ENCODE measurements at regions not wholly inside any gene's neighbourhood (a gene's known extent, or its start where the extent isn't known, plus 50 kb on each side); places are given as distances from the start of the nearest gene placed in this dataset.
"Not testable (repeated sequence)": the region's sequence is repeated elsewhere in the genome, so short reads cannot be mapped to it uniquely, and the experiment has no call there.

DNA sequence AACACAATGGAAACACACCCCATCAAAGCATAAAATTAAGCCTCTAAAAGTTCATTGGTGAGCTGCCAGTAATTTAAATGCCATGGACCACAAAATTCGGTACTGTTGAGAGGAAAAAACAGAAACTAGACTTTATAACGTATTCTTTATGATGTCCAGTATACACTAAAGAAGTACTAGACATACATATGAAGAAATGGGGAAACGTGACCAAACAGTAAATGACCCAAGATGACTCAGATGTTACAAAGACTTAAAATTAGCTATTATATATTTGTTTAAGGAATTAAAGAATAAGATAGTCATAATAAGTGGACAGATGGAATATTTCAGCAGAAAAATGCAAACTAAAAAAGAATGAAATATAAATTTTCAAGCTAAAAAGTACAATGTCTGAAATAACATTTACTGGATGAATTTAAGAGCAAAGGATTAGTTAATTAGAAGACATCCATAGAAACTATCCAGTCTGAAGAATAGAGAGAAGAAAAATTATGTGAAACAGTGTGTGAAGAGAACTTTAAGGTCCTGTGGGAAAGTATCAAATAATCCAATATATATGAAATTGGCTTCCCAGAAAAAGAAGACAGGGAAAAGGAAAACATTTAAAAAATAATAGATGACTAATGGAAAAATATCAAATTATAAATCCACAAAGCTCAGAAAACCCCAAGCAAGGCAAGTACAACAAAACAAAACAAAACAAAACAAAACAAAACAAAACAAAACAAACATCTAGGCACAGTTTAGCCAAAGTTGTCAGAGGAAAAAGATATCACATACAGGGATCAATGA lies 69.4 kb downstream of the SAMD9 start:
- DNase-seq (ENCODE audit: low read depth), result no peak

DNA sequence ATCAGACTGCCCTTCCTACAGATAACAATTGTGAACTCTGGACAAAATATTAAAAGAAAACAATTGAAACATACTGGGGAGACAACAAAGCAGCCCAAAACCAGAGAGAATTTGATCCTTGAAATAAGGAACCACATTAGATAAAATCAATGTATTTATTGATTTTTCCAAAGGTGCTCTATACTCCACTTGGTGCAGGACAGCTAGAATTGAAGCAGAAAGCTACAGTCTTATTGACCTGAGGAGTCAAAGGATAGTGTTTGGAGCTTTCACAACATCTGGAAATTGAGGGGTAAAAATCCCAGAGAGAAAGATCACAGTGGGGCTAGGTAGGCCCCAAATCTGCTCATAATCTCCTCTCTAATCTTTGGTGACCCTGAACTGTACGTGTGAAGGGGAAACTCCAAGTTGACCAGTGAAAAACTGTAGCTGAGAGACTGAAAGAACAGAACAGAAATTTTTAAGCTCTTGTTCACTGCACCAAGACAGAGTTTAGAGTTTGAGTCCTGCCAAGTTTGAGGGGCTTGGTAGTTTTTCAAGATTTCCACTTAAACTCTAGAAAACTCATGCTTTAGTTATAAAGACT lies 70.2 kb downstream of the SAMD9 start:
- DNase-seq (ENCODE audit: low read depth), result no peak

DNA sequence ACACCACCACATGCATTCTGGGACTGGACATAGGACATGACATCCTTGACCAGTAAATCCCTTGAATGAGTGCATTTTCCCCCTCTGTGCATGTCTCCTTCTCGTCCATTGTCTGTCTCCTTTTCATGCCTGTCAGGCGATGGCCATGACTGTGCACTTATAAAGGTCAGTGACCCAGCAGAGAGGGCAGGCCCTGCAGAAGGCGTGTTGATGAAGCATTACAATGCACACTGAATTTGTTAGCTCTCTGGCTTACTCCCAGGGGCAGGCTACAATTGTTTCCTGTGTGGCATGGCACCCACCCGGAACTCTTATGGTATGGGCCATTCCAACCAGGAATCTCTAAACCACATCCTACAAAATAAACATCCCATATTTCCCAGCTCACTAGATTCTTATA lies 71.1 kb downstream of the SAMD9 start:
- DNase-seq (ENCODE audit: low read depth), result no peak

DNA sequence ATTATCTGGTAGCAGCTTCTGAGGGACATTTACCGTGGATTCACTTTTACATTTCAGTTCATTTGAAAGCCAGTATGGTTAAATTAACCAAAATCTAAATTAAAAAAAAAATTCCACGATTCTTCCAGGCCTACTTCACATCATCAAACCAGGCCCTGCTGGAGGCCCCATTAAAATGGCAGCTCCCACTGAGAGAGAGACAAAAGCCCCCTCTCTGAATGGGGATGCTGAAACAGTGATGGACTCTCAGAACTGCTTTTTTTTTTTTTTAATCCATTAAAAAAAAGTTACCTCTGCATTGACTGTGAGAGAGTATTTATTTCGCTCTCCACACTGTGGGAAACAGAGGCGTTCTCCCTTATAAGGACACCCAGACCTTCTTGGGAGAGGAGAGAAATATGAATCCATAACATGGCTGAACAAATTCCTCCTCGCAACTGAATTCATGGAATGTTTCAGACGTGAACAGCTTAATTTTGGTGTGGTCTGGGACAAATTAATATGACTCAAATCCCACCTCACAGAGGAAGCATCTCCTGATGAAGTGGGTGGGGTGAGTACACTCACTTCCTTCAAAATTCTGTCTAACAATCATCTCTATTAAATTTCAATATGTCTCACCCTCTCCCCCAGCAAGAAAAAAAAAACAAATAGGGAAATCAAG lies 73.5 kb downstream of the SAMD9 start:
- DNase-seq (ENCODE audit: low read depth), result peak; percentile 68

DNA sequence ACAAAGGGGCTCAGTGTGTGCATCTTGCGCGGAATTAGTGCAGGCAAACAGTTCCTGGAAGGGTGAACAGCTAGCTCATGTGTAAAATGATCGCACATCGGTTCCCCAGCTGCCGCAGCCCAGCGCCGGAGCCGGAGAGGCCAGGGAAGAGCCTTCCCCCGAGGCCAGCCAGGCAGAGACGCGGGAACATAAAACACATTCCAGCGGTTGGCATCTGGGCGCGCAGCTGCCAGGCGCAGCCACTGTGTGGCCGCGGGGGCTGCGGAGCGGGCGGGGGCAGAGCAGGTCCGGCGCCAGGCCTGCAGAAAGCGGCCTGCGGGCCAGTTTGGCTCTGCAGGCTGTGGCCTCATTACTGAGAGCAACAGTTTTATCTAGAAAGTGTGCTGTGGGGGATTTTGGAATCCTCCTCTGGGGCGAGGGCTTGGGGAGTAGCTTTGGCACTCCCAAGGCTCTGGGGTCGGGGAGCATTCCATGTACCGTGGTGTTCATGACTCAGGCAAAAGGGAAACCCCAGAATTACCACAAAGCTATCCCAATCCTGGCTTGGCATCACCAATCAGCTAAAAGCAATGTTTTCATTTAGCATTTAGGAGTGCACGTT lies 74.3 kb downstream of the SAMD9 start:
- peak; percentile 81 for DNase-seq (ENCODE audit: low read depth)

DNA sequence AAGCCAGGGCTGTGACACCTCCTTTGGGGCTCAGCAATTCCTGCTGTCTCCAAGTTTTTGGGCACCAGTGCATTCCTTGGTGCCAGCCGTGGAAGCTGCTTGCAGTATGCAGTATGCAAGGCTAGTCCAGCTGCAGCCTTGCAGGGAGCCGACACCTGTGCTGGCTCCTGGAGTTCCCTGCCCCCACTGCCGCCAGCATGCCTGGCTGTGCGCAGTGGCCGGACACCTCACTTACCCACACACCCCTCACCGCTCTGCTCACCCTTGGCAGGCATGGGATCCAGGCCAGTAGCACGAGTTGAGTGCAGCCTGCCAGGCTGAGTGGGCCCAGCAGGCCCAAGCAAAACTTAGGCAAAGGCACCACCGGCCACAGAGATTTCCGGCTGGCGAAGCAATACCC lies 77.4 kb downstream of the SAMD9 start:
- no peak for DNase-seq (ENCODE audit: low read depth)

DNA sequence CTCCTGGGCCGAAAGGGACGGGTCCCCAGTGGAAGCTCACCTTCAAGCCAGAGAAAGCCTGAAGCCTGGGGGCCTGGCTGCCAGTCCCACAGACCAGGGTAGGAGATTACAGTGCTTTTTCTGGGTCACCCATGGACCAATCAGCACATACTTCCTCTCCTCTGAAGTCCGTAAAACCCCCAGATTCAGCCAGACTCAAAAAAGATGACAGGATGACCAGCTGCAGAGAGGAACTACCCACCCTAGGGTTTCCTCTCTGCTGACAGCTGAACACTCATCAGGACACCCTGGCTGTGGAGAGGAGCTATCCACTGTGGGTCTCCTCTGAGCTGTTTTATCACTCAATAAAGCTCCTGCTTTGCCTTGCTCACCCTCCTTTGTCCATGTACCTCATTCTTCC lies 78.0 kb downstream of the SAMD9 start:
- no peak for DNase-seq (ENCODE audit: low read depth)

DNA sequence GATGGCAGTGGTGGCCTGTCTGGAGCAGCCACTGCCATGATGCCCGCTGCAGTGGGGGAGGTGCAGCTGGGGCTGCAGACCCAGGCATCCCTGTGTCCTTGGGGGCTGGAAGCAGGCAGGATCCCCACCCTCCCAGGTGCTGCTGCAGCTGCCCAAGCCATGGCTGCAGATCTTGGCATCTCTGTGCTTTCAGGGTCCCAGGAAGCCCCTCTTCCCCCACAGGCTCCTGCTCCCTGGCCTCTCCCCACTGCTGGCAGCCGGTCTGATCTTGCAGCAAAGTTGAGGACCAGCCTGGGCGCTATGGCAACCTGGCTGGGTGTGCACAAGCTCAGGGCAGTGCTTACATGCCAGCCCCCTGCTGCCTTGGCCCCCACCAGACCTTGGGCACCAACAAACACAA lies 78.5 kb downstream of the SAMD9 start:
- DNase-seq (ENCODE audit: low read depth), result no peak

DNA sequence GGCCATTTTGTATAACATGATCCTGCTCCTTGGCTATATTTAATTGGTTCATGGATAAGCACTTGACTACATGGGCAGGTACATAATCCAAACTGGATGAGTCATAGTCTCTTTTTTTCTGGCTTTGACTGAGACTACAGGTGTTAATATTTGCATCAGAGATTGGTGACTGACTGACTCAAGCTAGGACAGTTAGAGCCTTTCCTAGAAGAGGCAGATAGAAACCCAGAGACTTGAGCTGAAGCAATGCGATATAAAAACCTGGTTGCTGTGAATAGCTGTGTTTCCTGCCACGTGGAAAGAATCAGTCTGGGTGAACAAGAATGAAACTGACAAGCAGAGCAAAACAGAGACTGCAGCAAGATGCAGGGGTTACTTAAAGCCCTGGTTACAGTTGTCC lies 81.0 kb downstream of the SAMD9 start:
- DNase-seq (ENCODE audit: low read depth), result no peak

DNA sequence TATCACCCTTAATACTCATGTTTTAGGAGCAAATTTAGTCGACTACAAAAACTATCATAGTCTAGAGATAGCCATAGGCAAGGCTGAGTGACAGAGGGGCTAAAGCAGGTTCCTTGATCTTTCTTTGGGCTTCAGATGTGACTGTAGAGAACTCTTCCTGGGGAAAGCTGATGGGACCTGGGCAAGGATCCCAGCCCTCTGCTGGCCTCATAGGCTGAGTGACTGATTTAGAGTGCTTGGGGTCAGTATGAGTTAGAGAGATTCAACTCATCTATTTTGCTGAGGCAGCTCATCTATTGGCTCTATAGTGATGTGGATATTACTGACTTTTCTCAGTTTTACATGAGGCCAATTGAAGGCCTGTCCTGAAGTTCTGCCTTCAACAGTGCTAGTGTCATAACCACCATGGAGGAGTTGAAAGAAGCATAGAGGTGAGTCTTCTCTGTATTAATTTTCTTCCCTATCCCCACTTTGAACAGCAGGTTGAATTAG lies 81.6 kb downstream of the SAMD9 start:
- no peak for DNase-seq (ENCODE audit: low read depth)

DNA sequence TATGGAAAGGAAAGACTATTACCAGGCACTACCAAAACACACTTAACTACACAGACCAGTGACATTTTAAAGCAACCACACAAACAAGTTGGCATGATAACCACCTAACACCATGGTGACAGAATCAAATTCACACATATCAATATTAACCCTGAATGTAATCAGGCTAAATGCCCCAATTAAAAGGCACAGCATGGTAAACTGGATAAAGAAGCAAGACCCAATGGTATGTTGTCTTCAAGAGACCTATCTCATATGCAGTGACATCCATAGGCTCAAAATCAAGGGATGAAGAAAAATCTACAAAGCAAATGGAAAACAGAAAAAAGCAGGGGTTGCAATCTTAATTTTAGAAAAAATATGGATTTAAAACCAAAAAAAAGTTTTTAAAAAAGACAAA lies 86.0 kb downstream of the SAMD9 start:
- no peak for DNase-seq (ENCODE audit: low read depth)

DNA sequence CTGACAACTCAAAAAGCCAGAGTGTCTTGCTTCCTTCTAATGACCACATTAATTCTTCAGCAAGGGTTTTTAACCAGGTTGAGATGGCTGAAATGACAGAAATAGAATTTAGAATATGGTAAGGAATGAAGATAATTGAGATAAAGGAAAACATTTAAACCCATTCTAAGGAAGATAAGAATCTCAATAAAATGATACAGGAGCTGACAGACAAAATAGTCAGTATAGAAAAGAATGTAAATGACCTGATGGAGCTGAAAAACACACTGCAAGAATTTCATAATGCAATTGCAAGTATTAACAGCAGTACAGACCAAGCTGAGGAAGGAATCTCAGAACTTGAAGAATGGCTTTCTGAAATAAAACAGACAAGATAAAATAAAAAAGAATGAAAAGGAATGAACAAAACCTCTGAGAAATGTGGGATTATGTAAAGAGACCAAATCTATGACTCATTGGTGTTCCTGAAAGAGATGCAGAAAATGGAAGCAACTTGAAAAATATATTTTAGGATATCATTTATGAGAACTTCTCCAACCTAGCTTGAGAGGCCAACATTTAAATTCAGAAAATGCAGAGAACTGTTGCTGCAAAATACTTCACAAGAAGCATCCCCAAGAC lies 87.1 kb downstream of the SAMD9 start:
- no peak for DNase-seq (ENCODE audit: low read depth)

DNA sequence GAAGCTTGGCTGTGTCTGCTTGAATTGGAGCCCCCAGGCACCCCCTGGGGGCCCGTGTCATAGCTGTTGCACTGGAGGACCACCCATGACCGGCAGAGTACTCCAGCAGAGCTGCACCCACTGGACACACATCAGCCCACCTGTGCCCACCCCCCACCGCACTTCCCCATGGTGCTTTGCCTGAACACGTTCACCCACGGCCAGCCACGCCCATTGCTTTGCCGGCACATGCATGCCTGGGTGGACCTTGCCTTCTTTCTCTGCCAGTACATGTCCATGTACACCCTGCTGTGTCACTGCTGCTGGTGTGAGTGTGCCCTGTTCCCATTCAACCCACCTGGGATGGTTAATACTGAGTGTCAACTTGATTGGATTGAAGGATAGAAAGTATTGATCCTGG lies 88.7 kb downstream of the SAMD9 start:
- no peak for DNase-seq (ENCODE audit: low read depth)

DNA sequence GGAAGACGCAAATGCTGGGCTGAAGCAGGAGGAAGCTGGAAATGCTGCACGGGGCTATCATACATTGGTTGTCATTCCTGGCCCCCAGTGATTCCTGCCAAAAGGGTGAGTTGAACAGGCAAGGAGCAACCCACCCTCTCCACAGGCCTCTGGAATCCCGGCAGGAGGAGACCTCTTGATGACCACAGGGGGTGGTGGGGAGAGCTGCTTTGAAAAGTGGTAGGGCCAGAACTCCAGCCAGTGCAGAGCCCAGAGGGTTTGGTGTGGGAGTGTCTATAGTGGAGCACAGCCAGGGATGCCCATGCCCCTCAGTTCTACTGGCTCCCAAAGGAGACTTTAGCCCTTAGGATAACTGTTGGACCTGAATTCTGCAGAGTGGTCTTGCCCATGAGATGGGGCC lies 89.2 kb downstream of the SAMD9 start:
- no peak for DNase-seq (ENCODE audit: low read depth)

DNA sequence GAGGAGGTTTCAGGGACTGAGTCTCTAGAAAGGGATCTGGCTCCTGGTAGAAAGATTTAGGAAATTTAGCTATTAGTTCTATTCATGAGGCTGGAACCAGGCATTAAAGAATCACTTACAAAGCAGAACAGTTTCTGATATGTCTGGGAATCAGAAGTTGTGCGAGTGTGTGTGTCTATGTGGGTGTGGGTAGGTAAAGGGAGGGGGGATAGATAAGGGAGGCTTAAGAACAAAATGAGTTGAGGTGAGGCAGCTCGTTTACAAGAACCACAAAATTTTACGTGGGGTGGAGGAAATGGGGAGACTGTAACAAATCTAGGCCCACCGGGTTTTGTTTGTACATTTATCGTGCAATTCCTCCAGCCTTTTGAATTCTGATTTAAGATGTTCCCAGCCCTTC lies 90.7 kb downstream of the SAMD9 start:
- DNase-seq (ENCODE audit: low read depth), result no peak

DNA sequence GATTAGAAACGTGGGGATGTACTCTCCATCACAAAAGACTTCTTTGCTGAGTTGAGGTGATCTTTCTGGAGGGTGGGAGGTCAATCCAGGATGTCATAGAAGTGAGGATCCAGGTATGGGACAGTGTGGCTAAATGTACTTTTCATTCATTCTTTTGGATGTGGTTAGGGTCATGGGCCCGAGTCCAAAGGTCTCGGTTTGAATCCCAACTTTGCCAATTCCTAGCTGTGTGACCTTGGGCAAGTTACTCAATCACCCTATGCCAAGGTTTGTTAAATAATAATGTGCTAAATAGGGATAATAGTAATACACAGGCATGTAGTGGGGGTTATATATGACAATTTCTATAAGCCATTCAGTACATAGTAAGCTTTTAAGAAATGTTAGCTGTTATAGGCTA lies 91.4 kb downstream of the SAMD9 start:
- DNase-seq (ENCODE audit: low read depth), result no peak

DNA sequence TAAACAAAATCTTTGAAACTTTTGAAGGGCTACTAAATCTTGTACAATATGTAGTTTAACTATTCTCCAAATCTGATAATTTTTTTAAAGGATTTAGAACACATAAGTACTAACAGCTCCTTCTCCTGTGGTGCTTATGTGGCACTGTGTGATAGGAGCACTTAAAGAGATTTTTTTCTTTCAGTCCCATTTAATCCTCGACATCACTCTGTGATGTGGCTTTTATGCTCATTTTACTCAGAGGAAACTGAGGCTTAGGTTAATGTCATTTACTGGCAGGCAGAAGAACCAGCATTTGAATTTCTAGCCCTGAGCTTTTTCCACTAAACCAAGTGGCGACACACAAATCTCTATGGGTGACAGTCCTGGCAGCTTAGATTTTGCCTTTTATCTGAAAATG lies 92.4 kb downstream of the SAMD9 start:
- DNase-seq (ENCODE audit: low read depth), result no peak

DNA sequence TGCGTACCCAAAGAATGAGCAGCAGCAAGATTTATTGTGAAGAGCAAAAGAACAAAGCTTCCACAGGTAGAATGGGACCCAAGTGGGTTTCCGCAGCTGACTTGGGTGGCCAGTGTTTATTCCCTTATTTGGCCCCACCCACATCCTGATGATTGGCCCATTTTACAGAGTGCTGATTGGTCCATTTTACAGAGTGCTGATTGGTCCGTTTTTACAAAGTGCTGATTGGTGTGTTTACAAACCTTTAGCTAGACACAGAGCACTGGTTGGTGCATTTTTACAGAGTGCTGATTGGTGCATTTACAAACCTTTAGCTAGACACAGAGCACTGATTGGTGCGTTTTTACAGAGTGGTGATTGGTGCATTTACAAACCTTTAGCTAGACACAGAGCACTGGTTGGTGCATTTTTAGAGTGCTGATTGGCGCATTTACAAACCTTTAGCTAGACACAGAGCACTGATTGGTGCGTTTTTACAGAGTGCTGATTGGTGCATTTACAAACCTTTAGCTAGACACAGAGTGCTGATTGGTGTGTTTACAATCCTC lies 94.8 kb downstream of the SAMD9 start:
- DNase-seq (ENCODE audit: low read depth), result not testable (repeated sequence)

DNA sequence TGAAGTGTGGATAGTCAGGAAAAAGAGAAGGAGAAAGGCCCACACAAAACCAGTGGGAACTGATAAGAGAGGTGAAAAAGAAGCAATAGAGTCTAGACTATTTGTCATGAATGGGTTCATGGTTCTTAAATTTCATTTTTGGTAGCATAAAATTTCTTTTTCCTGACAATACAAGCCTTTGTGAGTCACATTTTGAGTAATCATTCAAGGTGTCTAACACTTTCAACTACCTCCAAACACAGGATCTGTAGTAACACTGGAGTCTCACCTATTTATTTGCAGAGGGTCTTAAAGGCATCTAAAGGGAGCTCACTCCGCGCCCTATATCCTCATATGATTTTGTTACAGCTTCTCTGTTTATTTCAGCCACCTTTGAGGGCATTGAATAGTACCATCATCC lies 96.0 kb downstream of the SAMD9 start:
- DNase-seq (ENCODE audit: low read depth), result no peak

DNA sequence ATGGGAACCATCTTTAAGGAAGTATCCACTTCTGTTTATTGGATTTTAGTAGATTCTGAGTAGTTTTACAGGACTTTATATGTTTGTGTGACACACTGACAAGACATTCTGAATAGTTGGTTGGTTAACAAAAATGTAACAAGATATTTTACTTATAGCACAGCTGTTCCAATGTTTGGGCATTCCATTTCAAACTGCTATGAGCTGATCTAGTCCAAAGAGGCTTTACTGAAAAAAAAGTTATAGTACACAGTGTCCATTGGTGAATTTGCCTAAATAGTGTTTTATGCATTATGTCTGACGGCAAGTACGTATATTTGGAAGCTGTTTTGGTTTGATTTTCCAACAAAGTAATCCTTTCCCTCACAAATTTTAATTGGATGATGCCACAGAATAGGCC lies 99.1 kb downstream of the SAMD9 start:
- DNase-seq (ENCODE audit: low read depth), result no peak

DNA sequence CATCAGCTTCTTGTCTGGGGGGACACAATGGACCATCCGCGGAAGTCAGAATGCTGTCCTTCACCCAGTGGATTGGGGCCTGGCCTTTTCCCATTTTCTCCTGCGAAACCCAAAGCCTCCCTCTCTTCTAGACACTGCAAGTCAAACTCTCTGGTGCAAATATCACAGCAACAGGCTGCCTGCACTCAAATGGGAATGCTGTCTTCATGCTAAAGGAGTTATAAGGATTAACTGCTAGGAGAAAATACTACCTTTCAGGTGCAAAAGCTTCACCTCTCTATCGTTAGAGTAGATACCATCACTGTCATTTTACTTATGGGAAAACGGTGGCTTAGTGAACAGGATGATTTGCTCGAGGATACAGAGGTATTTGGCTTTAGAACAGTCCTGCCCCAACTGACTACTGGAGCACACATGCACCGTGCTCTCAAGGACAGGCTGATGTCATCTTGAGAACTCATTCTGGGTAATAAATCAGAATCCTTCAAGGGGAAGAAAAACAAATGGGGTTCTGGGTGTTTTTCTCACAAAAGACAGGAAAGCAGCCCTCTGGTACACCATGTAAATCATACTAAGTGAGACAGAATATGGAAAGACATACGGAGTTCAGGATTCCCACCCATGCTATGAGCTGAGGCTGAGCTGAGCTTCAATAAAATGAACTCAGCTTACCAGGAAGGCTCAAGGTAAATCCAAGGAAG lies 100.9 kb downstream of the SAMD9 start:
- no peak for DNase-seq (ENCODE audit: low read depth)
